ENCODE measurements at regions not wholly inside any gene's neighbourhood (a gene's known extent, or its start where the extent isn't known, plus 50 kb on each side); places are given as distances from the start of the nearest gene placed in this dataset.

GRCh38 chr18:22467760-22468553 lies 50.2 kb upstream of the CTAGE1 start:
- no peak for DNase-seq

- DNase-seq = no peak
Measured at GRCh38 chr18:22468554-22468891, 50.8 kb upstream of the CTAGE1 start.

- DNase-seq = no peak
Measured at GRCh38 chr18:22469061-22469734, 51.5 kb upstream of the CTAGE1 start.

GRCh38 chr18:22469926-22470247 lies 52.2 kb upstream of the CTAGE1 start:
- DNase-seq = no peak

- DNase-seq = no peak
Measured at GRCh38 chr18:22470248-22471235, 52.8 kb upstream of the CTAGE1 start.

- no peak for DNase-seq
Measured at GRCh38 chr18:22471546-22472131, 53.9 kb upstream of the CTAGE1 start.

GRCh38 chr18:22473366-22473765 lies 55.7 kb upstream of the CTAGE1 start:
- DNase-seq = no peak

- DNase-seq = no peak
Measured at GRCh38 chr18:22475426-22476100, 57.8 kb upstream of the CTAGE1 start.

- DNase-seq = no peak
Measured at GRCh38 chr18:22477222-22477621, 59.5 kb upstream of the CTAGE1 start.

- DNase-seq = no peak
Measured at GRCh38 chr18:22482948-22483347, 65.2 kb upstream of the CTAGE1 start.

GRCh38 chr18:22483407-22483806 lies 65.7 kb upstream of the CTAGE1 start:
- DNase-seq = no peak

- DNase-seq = no peak
Measured at GRCh38 chr18:22484471-22484870, 66.8 kb upstream of the CTAGE1 start.

- DNase-seq = no peak
Measured at GRCh38 chr18:22485808-22486244, 68.1 kb upstream of the CTAGE1 start.

- DNase-seq = no peak
Measured at GRCh38 chr18:22486667-22487066, 69.0 kb upstream of the CTAGE1 start.

- no peak for DNase-seq
Measured at GRCh38 chr18:22488554-22488953, 70.8 kb upstream of the CTAGE1 start.

- DNase-seq = no peak
Measured at GRCh38 chr18:22489704-22490103, 72.0 kb upstream of the CTAGE1 start.

GRCh38 chr18:22490429-22490846 lies 72.7 kb upstream of the CTAGE1 start:
- no peak for DNase-seq

GRCh38 chr18:22493255-22493654 lies 75.5 kb upstream of the CTAGE1 start:
- DNase-seq = no peak

GRCh38 chr18:22493940-22494339 lies 76.2 kb upstream of the CTAGE1 start:
- DNase-seq = no peak

- no peak for DNase-seq
Measured at GRCh38 chr18:22494771-22495170, 77.1 kb upstream of the CTAGE1 start.

GRCh38 chr18:22499421-22499820 lies 81.7 kb upstream of the CTAGE1 start:
- DNase-seq = no peak

GRCh38 chr18:22503803-22504202 lies 86.1 kb upstream of the CTAGE1 start:
- DNase-seq = no peak

All from NCI-H1417 (cell line).